ENCODE measurements at regions not wholly inside any gene's neighbourhood (a gene's known extent, or its start where the extent isn't known, plus 50 kb on each side); places are given as distances from the start of the nearest gene placed in this dataset.

- no peak for DNase-seq (ENCODE audit: low read depth)
Observed at GRCh38 chr9:107169796-107170195, 113.3 kb upstream of the RAD23B start.

GRCh38 chr9:107170801-107171200 lies 112.3 kb upstream of the RAD23B start:
- DNase-seq (ENCODE audit: low read depth), result no peak

- DNase-seq (ENCODE audit: low read depth), result peak; percentile 38
Observed at GRCh38 chr9:107172160-107172978, 110.7 kb upstream of the RAD23B start.

- no peak for DNase-seq (ENCODE audit: low read depth)
Observed at GRCh38 chr9:107172979-107173347, 110.1 kb upstream of the RAD23B start.

GRCh38 chr9:107173422-107174180 lies 109.5 kb upstream of the RAD23B start:
- no peak for DNase-seq (ENCODE audit: low read depth)

GRCh38 chr9:107174441-107174840 lies 108.6 kb upstream of the RAD23B start:
- no peak for DNase-seq (ENCODE audit: low read depth)

GRCh38 chr9:107175041-107175440 lies 108.0 kb upstream of the RAD23B start:
- no peak for DNase-seq (ENCODE audit: low read depth)

GRCh38 chr9:107175816-107176435 lies 107.2 kb upstream of the RAD23B start:
- DNase-seq (ENCODE audit: low read depth), result no peak

- DNase-seq (ENCODE audit: low read depth), result no peak
Observed at GRCh38 chr9:107176436-107177151, 106.5 kb upstream of the RAD23B start.

- no peak for DNase-seq (ENCODE audit: low read depth)
Observed at GRCh38 chr9:107177243-107177839, 105.7 kb upstream of the RAD23B start.

GRCh38 chr9:107177857-107178256 lies 105.2 kb upstream of the RAD23B start:
- DNase-seq (ENCODE audit: low read depth), result no peak

- DNase-seq (ENCODE audit: low read depth), result no peak
Observed at GRCh38 chr9:107178293-107178692, 104.8 kb upstream of the RAD23B start.

- DNase-seq (ENCODE audit: low read depth), result no peak
Observed at GRCh38 chr9:107180206-107180605, 102.9 kb upstream of the RAD23B start.

- DNase-seq (ENCODE audit: low read depth), result no peak
Observed at GRCh38 chr9:107183176-107183575, 99.9 kb upstream of the RAD23B start.

- no peak for DNase-seq (ENCODE audit: low read depth)
Observed at GRCh38 chr9:107188376-107188775, 94.7 kb upstream of the RAD23B start.

GRCh38 chr9:107190061-107190935 lies 92.8 kb upstream of the RAD23B start:
- DNase-seq (ENCODE audit: low read depth), result no peak

GRCh38 chr9:107190936-107191290 lies 92.2 kb upstream of the RAD23B start:
- DNase-seq (ENCODE audit: low read depth), result no peak

- no peak for DNase-seq (ENCODE audit: low read depth)
Observed at GRCh38 chr9:107193251-107193650, 89.8 kb upstream of the RAD23B start.

- DNase-seq (ENCODE audit: low read depth), result no peak
Observed at GRCh38 chr9:107198718-107199117, 84.4 kb upstream of the RAD23B start.

GRCh38 chr9:107208121-107208520 lies 75.0 kb upstream of the RAD23B start:
- no peak for DNase-seq (ENCODE audit: low read depth)

- no peak for DNase-seq (ENCODE audit: low read depth)
Observed at GRCh38 chr9:107210775-107211174, 72.3 kb upstream of the RAD23B start.

All from stimulated activated CD4-positive, alpha-beta T cell treated with anti-CD3 and anti-CD28 coated beads, Interleukin-2, amount 100 ng/mL, for 4 hours (primary cell).